Loucy (cell line): ENCODE measurements at regions not wholly inside any gene's neighbourhood (a gene's known extent, or its start where the extent isn't known, plus 50 kb on each side); places are given as distances from the start of the nearest gene placed in this dataset.

Experiments used
- H2AFZ ChIP-seq: fragments of 200-600 bp; sonication (generic); 2 replicates; pipeline ENCODE4 v1.6.0; 2016; ENCODE audit warnings: antibody characterized with exemption, mild to moderate bottlenecking, low read length, moderate library complexity
- H3F3A ChIP-seq: fragments of 200-600 bp; 2 replicates; pipeline ENCODE4 v1.6.0; 2016; ENCODE audit warnings: antibody characterized with exemption, low read depth, mild to moderate bottlenecking
- H3K27me3 ChIP-seq: fragments of 200-600 bp; sonication (generic); 2 replicates; pipeline ENCODE4 v1.6.1; 2014; ENCODE audit warnings: low read length, mild to moderate bottlenecking; ENCODE audit not compliant: insufficient read depth, poor library complexity, severe bottlenecking
- H3K36me3 ChIP-seq: fragments of 200-600 bp; sonication (generic); 2 replicates; pipeline ENCODE4 v1.6.1; 2016; ENCODE audit warnings: low read length; ENCODE audit not compliant: insufficient read depth
- H3K4me1 ChIP-seq: fragments of 200-600 bp; sonication (generic); 2 replicates; pipeline ENCODE4 v1.5.1; 2014; ENCODE audit warnings: low read length, mild to moderate bottlenecking; ENCODE audit not compliant: insufficient read depth, poor library complexity, severe bottlenecking
- H3K4me2 ChIP-seq: fragments of 200-600 bp; sonication (generic); 2 replicates; pipeline ENCODE4 v1.6.0; 2014; ENCODE audit warnings: antibody characterized with exemption, low read length, low read depth, mild to moderate bottlenecking; ENCODE audit not compliant: poor library complexity, severe bottlenecking
- H3K4me3 ChIP-seq: fragments of 200-600 bp; sonication (generic); 2 replicates; pipeline ENCODE4 v1.5.1; 2014; ENCODE audit warnings: low read length, mild to moderate bottlenecking, mixed read lengths; ENCODE audit not compliant: poor library complexity, severe bottlenecking
- H3K79me2 ChIP-seq: fragments of 200-600 bp; sonication (generic); 2 replicates; pipeline ENCODE4 v1.6.1; 2014; ENCODE audit warnings: low read length; ENCODE audit not compliant: insufficient read depth
- H3K9ac ChIP-seq: fragments of 200-600 bp; sonication (generic); 2 replicates; pipeline ENCODE4 v1.6.0; 2014; ENCODE audit warnings: mild to moderate bottlenecking, low read depth, low read length, moderate library complexity; ENCODE audit not compliant: poor library complexity, severe bottlenecking
- H3K9me2 ChIP-seq: fragments of 200-600 bp; sonication (generic); replicated peaks from 2 replicates; pipeline ENCODE4 v1.6.1; 2016; ENCODE audit warnings: low read depth, low read length, mixed read lengths
- H3K9me3 ChIP-seq: fragments of 200-600 bp; sonication (generic); 2 replicates; pipeline ENCODE4 v1.6.1; 2014; ENCODE audit warnings: mild to moderate bottlenecking, antibody characterized with exemption, low read length, low read depth; ENCODE audit not compliant: insufficient read depth
- H4K20me1 ChIP-seq: fragments of 200-600 bp; sonication (generic); 2 replicates; pipeline ENCODE4 v1.6.0; 2014; ENCODE audit warnings: antibody characterized with exemption, low read length, mild to moderate bottlenecking; ENCODE audit not compliant: insufficient read depth, poor library complexity, severe bottlenecking
- CTCF ChIP-seq: fragments of 200-600 bp; sonication (generic); conservative IDR thresholded peaks from 2 replicates; pipeline ENCODE4 v1.5.1; 2014; ENCODE audit warnings: mild to moderate bottlenecking, antibody characterized with exemption, low read length
- EZH2phosphoT487 ChIP-seq: fragments of 200-600 bp; IDR thresholded peaks from 2 replicates; pipeline ENCODE4 v1.6.1; 2018; ENCODE audit warnings: antibody characterized with exemption, mild to moderate bottlenecking, moderate library complexity, borderline replicate concordance

- H3K36me3 ChIP-seq, result no peaks in the 10 kb centered on the region
- TF ChIP-seq CTCF, result no peak
- no peak for TF ChIP-seq EZH2phosphoT487
- H3K79me2 ChIP-seq, result no peaks in the 10 kb centered on the region
- no peak overlapping the region for H3K4me2 ChIP-seq
- no peak overlapping the region for H2AFZ ChIP-seq
- no peaks in the 10 kb centered on the region for H3K9me3 ChIP-seq
- H3K9ac ChIP-seq, result no peak overlapping the region
- no peaks in the 10 kb centered on the region for H3K27me3 ChIP-seq
- H3K9me2 ChIP-seq, result no peaks in the 10 kb centered on the region
- H4K20me1 ChIP-seq, result no peaks in the 10 kb centered on the region
- H3K4me3 ChIP-seq, result no peak overlapping the region
- no peaks in the 10 kb centered on the region for H3K4me1 ChIP-seq
- no peaks in the 10 kb centered on the region for H3F3A ChIP-seq
Measured at GRCh38 chr14:87331991-87332390, 661.0 kb downstream of the GALC start.

- H3K4me2 ChIP-seq, result no peak overlapping the region
- H3K9ac ChIP-seq, result no peak overlapping the region
- H3K9me3 ChIP-seq, result no peaks in the 10 kb centered on the region
- no peaks in the 10 kb centered on the region for H3K4me1 ChIP-seq
- no peaks in the 10 kb centered on the region for H3K9me2 ChIP-seq
- TF ChIP-seq EZH2phosphoT487, result no peak
- TF ChIP-seq CTCF, result no peak
- no peak overlapping the region for H3K4me3 ChIP-seq
- no peaks in the 10 kb centered on the region for H3F3A ChIP-seq
- H4K20me1 ChIP-seq, result no peaks in the 10 kb centered on the region
- H2AFZ ChIP-seq, result no peak overlapping the region
- no peaks in the 10 kb centered on the region for H3K27me3 ChIP-seq
- no peaks in the 10 kb centered on the region for H3K36me3 ChIP-seq
- H3K79me2 ChIP-seq, result no peaks in the 10 kb centered on the region
Measured at GRCh38 chr14:87325741-87326140, 667.2 kb downstream of the GALC start.

- H3K79me2 ChIP-seq, result no peaks in the 10 kb centered on the region
- H3F3A ChIP-seq, result no peaks in the 10 kb centered on the region
- H3K4me1 ChIP-seq, result no peaks in the 10 kb centered on the region
- no peaks in the 10 kb centered on the region for H3K9me3 ChIP-seq
- H3K9ac ChIP-seq, result no peak overlapping the region
- H3K9me2 ChIP-seq, result no peaks in the 10 kb centered on the region
- no peaks in the 10 kb centered on the region for H3K27me3 ChIP-seq
- H3K4me2 ChIP-seq, result no peak overlapping the region
- H3K4me3 ChIP-seq, result no peak overlapping the region
- no peak overlapping the region for H2AFZ ChIP-seq
- no peaks in the 10 kb centered on the region for H3K36me3 ChIP-seq
- TF ChIP-seq CTCF (no peak), EZH2phosphoT487 (no peak)
- H4K20me1 ChIP-seq, result no peaks in the 10 kb centered on the region
Measured at GRCh38 chr14:87323191-87323590, 669.8 kb downstream of the GALC start.
